Activated T-cell treated with anti-CD3 and anti-CD28 coated beads, Interleukin-2, amount 50 U/mL, for 24 hours (primary cell): ENCODE measurements at regions not wholly inside any gene's neighbourhood (a gene's known extent, or its start where the extent isn't known, plus 50 kb on each side); places are given as distances from the start of the nearest gene placed in this dataset.

ENCODE experiments used
- DNase-seq: peaks from one replicate; pipeline ENCODE4 v3.0.0-alpha.2; 2020
- H3K27ac Mint-ChIP-seq: 2 replicates; pipeline ENCODE4 v1.8.0; 2020; ENCODE audit warnings: mild to moderate bottlenecking, mixed read lengths
- H3K27me3 Mint-ChIP-seq: 2 replicates; pipeline ENCODE4 v1.8.0; 2020; ENCODE audit warnings: mixed read lengths
- H3K36me3 Mint-ChIP-seq: 2 replicates; pipeline ENCODE4 v1.8.0; 2020; ENCODE audit warnings: low read depth, mixed read lengths
- H3K4me1 Mint-ChIP-seq: 2 replicates; pipeline ENCODE4 v1.8.0; 2020; ENCODE audit warnings: low read depth, mixed read lengths
- H3K4me3 Mint-ChIP-seq: 2 replicates; pipeline ENCODE4 v1.8.0; 2020; ENCODE audit warnings: mild to moderate bottlenecking, moderate library complexity, mixed read lengths
- H3K9me3 Mint-ChIP-seq: 2 replicates; pipeline ENCODE4 v1.8.0; 2020; ENCODE audit warnings: mixed read lengths

DNA sequence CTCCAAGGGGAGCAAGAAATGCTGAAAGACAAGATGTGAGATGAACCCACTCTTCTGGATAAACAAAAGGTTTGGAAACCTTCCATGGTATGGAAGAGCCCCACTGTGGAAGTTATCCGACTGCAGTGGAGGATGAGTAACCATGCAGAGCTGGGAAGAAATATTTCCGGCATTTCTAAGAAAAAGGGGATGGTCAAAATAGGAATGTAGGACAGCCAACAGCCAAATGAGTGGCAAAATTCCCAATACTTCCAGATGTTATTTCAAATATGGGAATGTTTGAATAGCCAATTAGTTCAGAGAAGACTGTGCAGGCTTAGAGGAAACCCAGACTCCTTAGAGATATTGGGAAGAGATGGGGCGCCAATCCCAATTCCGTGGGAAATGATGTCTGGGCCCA lies 246.8 kb downstream of the RAD51AP2 start:
- Mint-ChIP-seq H3K27me3 (no peaks in the 10 kb centered on the region), H3K9me3 (peaks cover 5% of the 10 kb centered on the region), H3K4me3 (no peak overlapping the region), H3K4me1 (no peaks in the 10 kb centered on the region), H3K36me3 (no peaks in the 10 kb centered on the region), H3K27ac (no peak overlapping the region)
- no peak for DNase-seq

DNA sequence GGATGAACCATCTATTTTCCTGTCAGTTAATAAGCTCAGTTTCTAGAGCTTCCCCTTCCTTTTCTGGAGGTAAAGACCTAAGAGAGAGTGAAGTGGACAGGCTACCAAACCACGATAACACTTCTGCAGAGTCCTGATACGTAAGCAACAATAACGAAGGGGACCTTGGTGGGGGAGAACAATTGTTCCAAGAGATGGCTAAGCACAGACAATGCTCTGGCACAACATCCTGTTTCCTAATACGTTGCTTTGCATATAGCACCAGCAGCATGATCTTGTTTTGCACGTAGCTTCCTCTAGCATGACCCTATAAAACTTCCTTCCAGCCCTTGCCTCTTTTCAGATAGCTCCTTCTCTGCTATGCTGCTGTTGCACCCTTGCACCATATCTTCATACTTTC lies 247.3 kb downstream of the RAD51AP2 start:
- H3K36me3 Mint-ChIP-seq, result no peaks in the 10 kb centered on the region
- no peaks in the 10 kb centered on the region for H3K4me1 Mint-ChIP-seq
- H3K27ac Mint-ChIP-seq, result no peak overlapping the region
- no peak for DNase-seq
- H3K4me3 Mint-ChIP-seq, result no peak overlapping the region
- H3K27me3 Mint-ChIP-seq, result no peaks in the 10 kb centered on the region
- peaks cover 5% of the 10 kb centered on the region for H3K9me3 Mint-ChIP-seq

DNA sequence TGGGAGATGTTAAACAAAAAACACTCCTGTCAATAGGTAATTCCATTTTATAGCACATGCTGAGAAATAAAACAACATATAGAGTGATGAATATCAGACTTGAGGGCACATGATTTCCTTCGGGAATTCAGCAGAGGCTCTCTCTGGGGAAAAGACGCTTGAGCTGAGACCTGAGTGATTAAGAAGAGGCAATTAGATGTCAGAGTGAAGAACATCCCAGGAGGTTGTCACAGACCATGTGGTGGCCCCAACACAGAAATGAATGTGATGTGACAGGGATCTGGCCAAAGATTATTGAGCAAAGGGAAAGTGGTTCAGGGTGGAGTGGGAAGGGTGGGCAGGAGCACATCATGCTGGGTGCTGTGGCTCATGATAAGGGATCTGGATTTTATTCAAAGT lies 254.7 kb downstream of the RAD51AP2 start:
- peaks cover 3% of the 10 kb centered on the region for H3K9me3 Mint-ChIP-seq
- no peak overlapping the region for H3K27ac Mint-ChIP-seq
- no peaks in the 10 kb centered on the region for H3K36me3 Mint-ChIP-seq
- H3K4me1 Mint-ChIP-seq, result no peaks in the 10 kb centered on the region
- no peaks in the 10 kb centered on the region for H3K27me3 Mint-ChIP-seq
- no peak overlapping the region for H3K4me3 Mint-ChIP-seq
- no peak for DNase-seq

DNA sequence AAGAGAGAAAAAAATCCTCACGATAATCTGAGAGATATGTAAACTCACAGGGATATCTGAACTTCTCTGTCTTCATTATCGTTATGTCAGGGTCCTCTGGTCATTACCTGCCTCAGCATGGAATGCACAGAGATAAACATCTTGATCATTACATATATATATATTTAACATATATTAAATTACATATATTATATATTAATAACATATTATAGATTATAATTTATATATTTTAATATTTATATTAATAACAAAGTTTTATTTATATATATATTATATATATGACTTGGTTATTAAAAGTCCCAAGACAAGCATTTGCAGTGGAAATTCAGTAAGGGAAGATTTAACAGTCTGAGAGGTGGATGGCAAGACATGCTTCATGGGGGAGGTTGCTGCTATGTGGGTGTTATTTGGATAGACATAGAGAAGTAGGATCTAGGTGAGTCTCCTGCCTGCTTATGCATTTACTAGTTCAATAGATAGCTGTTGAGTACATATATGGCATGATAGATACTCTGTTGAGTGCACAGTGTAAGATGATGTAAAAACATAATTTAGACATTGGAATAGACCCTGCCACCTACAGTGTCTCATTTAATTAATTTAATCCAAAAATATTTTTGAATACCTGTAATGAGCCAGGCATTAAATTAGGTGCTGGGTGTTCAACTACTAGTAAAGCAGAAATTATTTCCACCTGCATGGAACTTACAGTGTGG lies 255.2 kb downstream of the RAD51AP2 start:
- H3K36me3 Mint-ChIP-seq, result no peaks in the 10 kb centered on the region
- no peaks in the 10 kb centered on the region for H3K4me1 Mint-ChIP-seq
- H3K27ac Mint-ChIP-seq, result no peak overlapping the region
- no peaks in the 10 kb centered on the region for H3K27me3 Mint-ChIP-seq
- no peak for DNase-seq
- H3K4me3 Mint-ChIP-seq, result no peak overlapping the region
- peaks cover 3% of the 10 kb centered on the region for H3K9me3 Mint-ChIP-seq

DNA sequence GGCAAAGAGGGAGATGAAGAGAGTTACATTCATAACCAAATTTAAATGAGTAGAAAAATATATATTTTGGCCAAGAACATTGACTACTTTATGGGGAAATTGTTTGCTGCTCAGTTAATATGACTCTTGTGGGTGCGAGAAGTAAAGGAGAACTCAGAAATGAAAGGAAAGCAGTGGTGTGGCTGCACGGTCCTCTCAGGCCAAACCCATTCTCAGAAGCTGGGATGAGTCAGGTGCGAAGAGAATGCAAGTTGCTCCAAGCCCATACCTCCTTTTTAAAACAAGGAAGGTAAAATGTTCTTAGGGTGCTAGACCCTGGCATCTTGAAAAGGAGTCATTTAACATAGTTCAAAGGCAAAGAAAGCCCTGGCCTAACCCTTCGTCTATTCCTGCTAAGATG lies 258.6 kb downstream of the RAD51AP2 start:
- Mint-ChIP-seq H3K36me3 (no peaks in the 10 kb centered on the region), H3K27me3 (no peaks in the 10 kb centered on the region), H3K27ac (no peak overlapping the region), H3K9me3 (peaks cover 3% of the 10 kb centered on the region), H3K4me1 (no peaks in the 10 kb centered on the region), H3K4me3 (no peak overlapping the region)
- no peak for DNase-seq

DNA sequence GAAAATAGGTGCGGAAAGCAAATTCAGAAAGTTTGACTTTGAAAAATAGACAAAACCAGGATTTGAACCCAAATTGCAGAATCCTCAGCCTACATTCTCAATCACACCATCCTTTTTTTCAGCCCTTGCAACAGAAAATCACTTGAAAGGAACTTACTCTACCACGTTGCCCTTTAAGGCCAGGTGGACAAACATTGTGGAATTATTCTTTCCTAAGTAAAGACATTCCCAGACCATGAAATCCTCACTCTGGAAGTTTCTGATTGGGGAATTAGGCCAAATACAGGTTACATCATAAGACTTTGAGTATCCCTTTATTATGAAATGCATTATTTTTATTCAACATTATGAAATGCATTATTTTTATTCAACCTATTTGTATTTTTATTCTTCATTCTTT lies 259.4 kb downstream of the RAD51AP2 start:
- Mint-ChIP-seq H3K27ac (no peak overlapping the region), H3K4me1 (no peaks in the 10 kb centered on the region), H3K9me3 (peaks cover 3% of the 10 kb centered on the region), H3K4me3 (no peak overlapping the region), H3K36me3 (no peaks in the 10 kb centered on the region), H3K27me3 (no peaks in the 10 kb centered on the region)
- no peak for DNase-seq

DNA sequence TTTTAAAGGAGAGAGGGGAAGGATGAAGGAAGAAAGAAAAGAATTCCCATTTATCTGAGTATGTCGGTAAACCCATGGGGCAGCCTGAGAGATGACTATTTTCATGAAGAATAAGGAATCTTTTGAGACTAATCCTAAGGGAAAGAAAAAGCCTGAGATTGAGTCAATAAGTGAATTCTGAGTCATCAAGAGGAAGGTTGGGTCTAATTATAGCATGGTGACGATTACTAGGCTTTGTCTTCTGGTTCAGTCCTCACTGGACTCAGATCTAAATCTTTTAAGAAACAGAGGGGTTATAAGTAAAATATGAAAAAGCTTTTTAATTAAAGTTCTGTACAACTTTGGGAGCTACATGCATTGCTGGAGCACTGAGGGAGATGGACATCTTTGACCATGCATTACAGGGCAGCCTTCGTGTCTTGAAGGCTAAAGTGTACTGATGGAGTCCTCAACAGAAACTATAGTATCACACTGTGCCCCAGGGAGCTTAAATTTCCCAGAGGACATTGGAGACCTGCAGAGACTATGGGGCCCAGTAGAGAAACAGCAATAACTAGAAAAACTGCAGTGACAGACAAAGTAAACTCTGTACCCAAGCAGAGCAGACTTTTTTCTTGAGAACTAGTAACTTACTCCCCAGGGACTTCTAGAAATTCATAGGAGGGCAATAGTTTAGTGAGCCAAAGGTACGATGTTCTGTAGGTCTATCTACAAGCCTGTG lies 260.9 kb downstream of the RAD51AP2 start:
- no peaks in the 10 kb centered on the region for H3K27me3 Mint-ChIP-seq
- no peak overlapping the region for H3K4me3 Mint-ChIP-seq
- H3K27ac Mint-ChIP-seq, result no peak overlapping the region
- no peaks in the 10 kb centered on the region for H3K4me1 Mint-ChIP-seq
- H3K9me3 Mint-ChIP-seq, result peaks cover 3% of the 10 kb centered on the region
- DNase-seq, result no peak
- no peaks in the 10 kb centered on the region for H3K36me3 Mint-ChIP-seq

DNA sequence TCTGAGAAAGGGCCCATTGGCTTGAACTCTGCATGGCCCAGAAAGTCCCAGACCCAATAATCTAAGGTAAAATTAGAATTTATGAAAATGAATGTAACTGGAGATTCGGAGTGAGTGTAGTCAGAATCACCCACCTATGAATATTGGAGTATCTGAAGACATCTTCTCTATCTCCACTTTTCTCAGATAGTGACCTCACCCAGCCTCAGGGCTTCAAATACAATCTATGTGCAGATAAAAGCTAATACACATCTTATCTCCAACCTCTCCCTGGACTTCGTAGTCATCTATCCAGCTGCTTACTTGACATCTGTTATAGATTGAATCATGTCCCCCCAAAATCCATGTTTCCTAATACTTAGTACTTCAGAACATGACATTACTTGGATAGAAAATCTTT lies 263.2 kb downstream of the RAD51AP2 start:
- no peaks in the 10 kb centered on the region for H3K27me3 Mint-ChIP-seq

DNA sequence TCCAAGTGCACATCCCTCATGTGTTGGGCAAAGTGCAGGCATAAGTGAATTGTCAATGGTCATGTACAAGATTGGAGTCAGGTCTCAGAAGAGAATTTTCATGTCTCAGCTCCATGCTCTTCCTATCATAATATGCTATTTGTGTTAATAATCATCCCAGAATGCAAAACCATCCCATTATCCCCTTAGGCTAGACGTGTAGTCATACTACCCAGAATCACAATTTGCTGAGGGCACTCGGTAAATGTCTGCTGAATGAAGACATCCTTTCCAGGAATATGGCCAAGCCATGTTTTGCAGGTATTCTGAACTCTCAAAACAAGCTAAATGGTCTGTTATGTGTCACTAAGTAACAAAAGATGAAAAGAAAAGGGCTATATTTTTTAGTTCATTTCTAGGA lies 263.8 kb downstream of the RAD51AP2 start:
- DNase-seq, result no peak
- Mint-ChIP-seq H3K4me1 (no peaks in the 10 kb centered on the region), H3K4me3 (no peak overlapping the region), H3K27ac (no peak overlapping the region), H3K9me3 (no peaks in the 10 kb centered on the region), H3K27me3 (no peaks in the 10 kb centered on the region), H3K36me3 (no peaks in the 10 kb centered on the region)

More for the DNA sequence above, 263.2 kb downstream of the RAD51AP2 start:
- H3K4me1 Mint-ChIP-seq, result no peaks in the 10 kb centered on the region
- H3K4me3 Mint-ChIP-seq, result no peak overlapping the region
- DNase-seq, result no peak
- H3K9me3 Mint-ChIP-seq, result peaks cover 3% of the 10 kb centered on the region
- no peak overlapping the region for H3K27ac Mint-ChIP-seq
- no peaks in the 10 kb centered on the region for H3K36me3 Mint-ChIP-seq

DNA sequence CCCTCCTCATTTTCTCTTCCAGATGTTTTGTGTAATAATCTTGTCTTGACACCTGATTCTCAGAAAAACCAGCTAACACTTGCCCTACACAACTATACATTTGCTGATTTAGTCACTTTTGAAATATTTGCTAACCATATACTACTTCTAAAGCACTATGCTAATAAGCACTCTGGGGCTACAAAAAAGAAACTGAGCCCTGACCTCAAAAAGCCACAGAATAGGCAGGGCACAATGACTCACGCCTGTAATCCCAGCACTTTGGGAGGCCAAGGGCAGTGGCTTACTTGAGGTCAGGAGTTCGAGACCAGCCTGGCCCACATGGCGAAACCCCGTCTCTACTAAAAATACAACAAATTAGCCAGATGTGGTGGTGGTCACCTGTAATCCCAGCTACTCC lies 266.0 kb downstream of the RAD51AP2 start:
- H3K27ac Mint-ChIP-seq, result no peak overlapping the region
- no peaks in the 10 kb centered on the region for H3K36me3 Mint-ChIP-seq
- H3K4me1 Mint-ChIP-seq, result no peaks in the 10 kb centered on the region
- no peak for DNase-seq
- no peaks in the 10 kb centered on the region for H3K9me3 Mint-ChIP-seq
- H3K4me3 Mint-ChIP-seq, result no peak overlapping the region
- no peaks in the 10 kb centered on the region for H3K27me3 Mint-ChIP-seq

DNA sequence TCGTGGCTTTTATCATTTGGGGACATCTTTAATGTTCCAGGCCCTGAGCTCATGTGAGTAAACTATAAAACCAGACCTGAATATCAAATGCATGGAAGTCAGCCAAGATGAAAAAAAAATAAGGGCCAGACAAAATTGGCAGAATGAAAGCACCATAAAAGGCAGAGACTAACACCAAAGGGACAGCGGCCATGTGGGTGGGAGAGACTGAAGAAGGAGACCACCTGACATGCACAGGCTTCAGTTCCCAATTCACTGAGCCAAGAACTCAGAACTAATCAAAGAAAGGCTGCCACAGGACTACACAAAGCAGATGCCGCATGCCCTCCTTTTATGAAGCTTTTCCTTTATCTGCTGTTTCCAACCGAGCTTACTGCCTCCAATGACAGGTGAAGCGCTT lies 267.1 kb downstream of the RAD51AP2 start:
- no peaks in the 10 kb centered on the region for H3K36me3 Mint-ChIP-seq
- no peaks in the 10 kb centered on the region for H3K27me3 Mint-ChIP-seq
- DNase-seq, result no peak
- no peak overlapping the region for H3K4me3 Mint-ChIP-seq
- H3K9me3 Mint-ChIP-seq, result no peaks in the 10 kb centered on the region
- no peak overlapping the region for H3K27ac Mint-ChIP-seq
- no peaks in the 10 kb centered on the region for H3K4me1 Mint-ChIP-seq

DNA sequence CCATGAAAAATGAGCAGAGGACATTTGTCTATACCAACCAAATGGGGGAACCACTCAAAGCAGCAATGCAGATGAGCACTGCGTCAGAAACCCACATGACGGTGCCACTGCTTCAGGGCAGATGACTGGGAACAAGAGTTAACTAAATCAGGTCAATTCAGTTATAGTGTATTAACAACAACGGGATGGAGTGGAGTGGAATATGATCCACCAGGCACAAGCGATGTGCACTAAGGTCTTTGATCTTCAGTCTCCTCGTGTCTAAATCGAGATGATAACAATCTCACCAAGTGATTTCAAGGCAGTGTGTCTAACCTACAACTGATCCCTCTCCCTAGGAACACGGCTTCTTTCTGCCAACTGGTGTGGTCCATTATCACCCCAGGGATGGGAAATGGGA lies 269.0 kb downstream of the RAD51AP2 start:
- Mint-ChIP-seq H3K4me3 (no peak overlapping the region), H3K9me3 (peaks cover 4% of the 10 kb centered on the region), H3K4me1 (no peaks in the 10 kb centered on the region), H3K36me3 (no peaks in the 10 kb centered on the region), H3K27ac (no peak overlapping the region), H3K27me3 (no peaks in the 10 kb centered on the region)
- DNase-seq, result no peak

DNA sequence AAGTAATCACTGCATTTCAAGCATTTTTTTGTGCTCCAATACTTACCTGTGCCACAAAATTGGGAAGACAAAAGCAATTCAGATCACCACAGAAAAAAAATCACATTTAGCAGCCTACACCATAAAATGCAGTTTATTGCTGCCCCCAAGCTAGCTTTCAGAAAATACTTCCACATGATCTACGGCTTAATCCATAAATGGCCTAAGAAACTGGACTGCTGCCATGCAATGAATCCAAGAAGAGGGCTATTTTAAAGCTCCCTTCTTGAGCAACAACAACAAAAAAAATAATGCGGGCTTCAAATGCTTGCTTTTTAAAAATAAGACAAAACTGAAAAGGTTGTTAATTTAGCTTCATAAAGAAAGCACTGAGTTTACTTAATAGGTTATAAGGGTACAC lies 272.3 kb downstream of the RAD51AP2 start:
- no peak overlapping the region for H3K27ac Mint-ChIP-seq
- H3K9me3 Mint-ChIP-seq, result peaks cover 6% of the 10 kb centered on the region
- no peaks in the 10 kb centered on the region for H3K4me1 Mint-ChIP-seq
- DNase-seq, result no peak
- H3K36me3 Mint-ChIP-seq, result no peaks in the 10 kb centered on the region
- no peak overlapping the region for H3K4me3 Mint-ChIP-seq
- H3K27me3 Mint-ChIP-seq, result no peaks in the 10 kb centered on the region

DNA sequence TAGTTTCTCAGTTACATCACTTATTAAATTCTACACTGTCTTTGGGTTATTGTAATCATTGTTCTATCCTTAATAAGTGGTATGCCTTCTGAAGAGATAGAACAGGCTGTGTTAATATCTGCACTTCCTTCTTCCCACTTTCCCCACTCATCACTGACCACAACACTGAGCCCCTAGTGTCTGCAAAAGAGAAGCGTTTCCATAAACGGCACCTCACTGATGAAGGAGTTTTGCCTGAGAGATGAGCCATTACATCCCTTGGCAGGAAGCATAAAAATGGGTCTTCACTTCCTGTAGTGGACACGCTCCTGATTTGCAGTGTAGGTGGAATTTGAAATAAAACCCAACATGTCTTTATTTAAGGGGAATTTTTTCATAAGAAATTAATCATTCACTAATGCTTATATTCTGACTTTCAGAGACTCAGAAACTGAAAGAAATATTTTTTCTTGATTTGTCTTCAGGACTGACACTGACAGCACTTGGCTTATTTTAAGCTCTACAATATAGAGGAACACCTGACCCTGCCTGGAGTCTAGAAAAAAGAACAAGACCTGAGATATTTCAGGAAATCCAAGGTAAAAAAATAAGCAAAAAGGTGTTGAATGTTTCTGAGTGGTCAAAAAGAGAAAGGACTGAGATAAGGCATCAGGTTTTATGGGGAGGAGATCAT lies 275.3 kb downstream of the RAD51AP2 start:
- peaks cover 6% of the 10 kb centered on the region for H3K9me3 Mint-ChIP-seq
- H3K27me3 Mint-ChIP-seq, result no peaks in the 10 kb centered on the region
- H3K4me1 Mint-ChIP-seq, result no peaks in the 10 kb centered on the region
- no peak for DNase-seq
- H3K36me3 Mint-ChIP-seq, result no peaks in the 10 kb centered on the region
- H3K4me3 Mint-ChIP-seq, result no peak overlapping the region
- H3K27ac Mint-ChIP-seq, result no peak overlapping the region

DNA sequence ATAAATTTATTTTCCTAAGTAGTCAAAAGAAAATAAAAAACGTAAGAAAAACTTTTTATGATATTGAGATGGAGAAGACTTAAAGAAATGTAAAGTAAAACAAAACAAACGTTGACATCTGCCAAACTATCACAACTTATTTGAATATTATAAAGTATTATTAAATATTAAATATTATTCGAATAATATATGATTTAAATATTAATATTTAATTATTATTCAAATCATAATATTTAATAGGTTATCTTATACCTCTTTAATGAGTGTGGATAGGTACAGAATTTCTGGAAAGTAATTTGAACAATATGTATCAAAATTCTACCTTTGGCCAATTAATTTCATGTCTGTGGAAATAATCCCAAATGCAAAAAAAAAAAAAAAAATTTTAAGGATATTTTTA lies 278.7 kb downstream of the RAD51AP2 start:
- H3K27me3 Mint-ChIP-seq, result no peaks in the 10 kb centered on the region
- H3K4me1 Mint-ChIP-seq, result no peaks in the 10 kb centered on the region
- no peak overlapping the region for H3K27ac Mint-ChIP-seq
- H3K36me3 Mint-ChIP-seq, result no peaks in the 10 kb centered on the region
- DNase-seq, result no peak
- peaks cover 2% of the 10 kb centered on the region for H3K9me3 Mint-ChIP-seq
- no peak overlapping the region for H3K4me3 Mint-ChIP-seq
